ENCODE measurements at regions not wholly inside any gene's neighbourhood (a gene's known extent, or its start where the extent isn't known, plus 50 kb on each side); places are given as distances from the start of the nearest gene placed in this dataset.

DNA sequence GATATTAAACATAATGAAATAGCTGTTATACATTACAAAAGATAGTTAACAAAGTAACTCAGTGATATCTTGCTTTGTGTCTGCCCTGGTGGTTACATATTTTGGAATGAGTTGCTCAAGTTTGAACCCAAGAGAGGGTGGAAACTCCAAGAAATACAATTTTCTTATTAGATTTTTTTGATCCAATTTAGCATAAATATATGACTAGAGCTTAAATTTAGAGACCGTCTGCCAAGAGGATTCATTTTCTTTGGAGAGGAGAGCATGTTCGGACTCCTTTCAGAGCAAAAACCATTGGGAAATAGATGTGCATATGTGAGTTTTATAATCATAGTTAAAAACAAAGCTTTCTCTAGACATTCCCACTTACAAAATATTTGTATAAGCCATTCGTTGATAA is 353.4 kb downstream of the EPM2A start:
- in situ Hi-C loops (cut with MboI; ENCODE audit: low pct_unique_long_range_greater_than_20kb, low sequenced_read_pairs): no loop called here
- DNase-seq: no peak

DNA sequence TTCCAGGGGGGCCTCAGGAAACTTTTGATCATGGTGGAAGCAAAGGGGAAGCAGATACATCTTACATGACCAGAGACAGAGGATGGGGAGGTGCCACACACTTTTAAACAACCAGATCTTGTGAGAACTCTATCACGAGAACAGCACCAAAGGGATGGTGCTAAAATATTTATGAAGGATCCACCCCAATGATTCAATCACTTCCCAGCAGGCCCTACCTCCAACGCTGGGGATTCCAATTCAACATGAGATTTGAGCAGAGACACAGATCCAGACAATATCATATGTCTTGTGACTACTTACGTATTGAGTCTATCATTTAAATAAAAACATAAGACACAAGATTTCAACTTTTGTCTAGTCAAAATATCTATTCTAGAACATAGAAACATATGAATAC is 351.9 kb downstream of the EPM2A start:
- in situ Hi-C loops (cut with MboI; ENCODE audit: low pct_unique_long_range_greater_than_20kb, low sequenced_read_pairs): no loop called here
- DNase-seq: no peak

DNA sequence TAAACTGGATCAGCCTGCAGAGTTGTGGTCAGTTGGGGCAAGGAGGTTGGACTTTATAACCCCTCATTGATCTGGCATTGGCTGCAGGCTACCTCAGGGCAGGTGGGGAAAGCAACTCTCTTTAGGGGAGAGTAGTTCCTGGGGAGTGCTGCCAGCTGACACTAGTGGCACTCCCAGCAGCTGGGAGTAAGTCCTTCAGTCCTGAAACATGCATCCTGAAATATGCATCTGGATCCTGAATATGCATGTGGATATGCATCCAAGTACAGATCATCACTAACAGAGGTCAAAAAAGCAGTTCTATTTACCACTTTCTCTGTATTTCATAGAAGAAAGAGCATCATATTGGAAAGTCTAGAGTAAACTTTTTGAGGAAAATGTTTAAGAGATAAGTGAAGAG is 350.8 kb downstream of the EPM2A start:
- in situ Hi-C loops (cut with MboI; ENCODE audit: low pct_unique_long_range_greater_than_20kb, low sequenced_read_pairs): no loop called here
- no peak for DNase-seq

DNA sequence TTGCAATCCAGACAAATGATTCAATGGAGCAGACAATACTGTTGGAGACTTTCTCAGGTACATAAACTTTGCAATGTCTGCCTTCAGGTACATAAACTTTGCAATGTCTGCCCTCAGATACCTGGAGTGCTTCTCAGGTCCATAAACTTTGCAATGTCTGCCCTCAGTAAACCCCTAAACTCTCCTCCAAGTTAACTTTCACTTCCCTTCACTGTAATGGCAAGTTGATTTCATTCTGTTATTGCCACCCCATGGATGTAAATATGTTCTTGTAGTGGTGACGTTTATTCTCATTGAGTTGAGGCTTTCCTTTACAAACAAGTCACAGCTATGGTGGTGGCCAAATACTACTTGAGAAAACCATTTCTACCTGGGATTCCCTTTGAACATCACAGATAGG is 338.8 kb downstream of the EPM2A start:
- in situ Hi-C loops (cut with MboI; ENCODE audit: low pct_unique_long_range_greater_than_20kb, low sequenced_read_pairs): no loop called here
- DNase-seq: no peak

DNA sequence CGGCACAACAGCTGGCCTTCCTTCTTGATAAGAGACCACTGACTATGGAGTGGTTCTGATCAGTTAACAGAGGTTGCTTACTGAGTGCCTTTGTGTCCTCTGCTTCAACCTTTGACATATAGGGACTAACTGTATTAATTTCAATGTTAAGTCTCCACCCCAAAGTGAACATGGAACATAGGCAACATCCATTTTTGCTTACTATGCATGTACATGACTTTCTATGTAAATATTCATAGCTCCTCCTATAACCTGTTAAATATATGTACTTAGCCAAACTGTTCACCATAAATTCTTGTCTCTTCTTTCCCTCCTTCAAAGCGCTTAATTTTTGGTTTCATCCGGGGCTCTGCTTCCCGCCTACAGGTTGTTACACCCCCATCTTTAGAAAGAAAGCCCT is 334.8 kb downstream of the EPM2A start:
- no peak for DNase-seq
- in situ Hi-C loops (cut with MboI; ENCODE audit: low pct_unique_long_range_greater_than_20kb, low sequenced_read_pairs): no loop called here

DNA sequence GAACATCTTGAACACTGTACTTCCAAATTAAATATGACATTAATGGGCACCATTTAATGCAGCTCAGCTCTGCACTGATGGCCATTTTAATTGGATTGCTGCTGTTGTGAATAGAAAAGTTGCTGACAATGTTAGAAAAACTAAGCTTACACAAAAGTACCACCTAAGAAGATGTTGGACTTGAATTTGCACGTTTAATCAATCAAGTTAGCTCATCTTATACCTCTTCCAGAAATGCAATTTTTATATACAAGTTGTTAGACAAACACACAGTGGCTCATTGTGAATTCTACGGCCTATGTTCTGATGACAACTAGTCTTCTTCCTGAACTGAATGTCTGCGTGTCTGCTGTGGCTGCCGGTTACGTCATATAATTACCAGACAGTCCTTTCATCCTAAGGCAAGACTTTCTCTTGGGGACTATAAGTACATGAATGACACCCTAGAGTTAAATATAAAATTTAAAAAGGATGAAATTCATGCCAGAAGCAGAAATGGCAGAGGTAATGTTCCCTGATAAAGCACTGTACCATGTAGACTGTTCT is 330.2 kb downstream of the EPM2A start:
- in situ Hi-C loops (cut with MboI; ENCODE audit: low pct_unique_long_range_greater_than_20kb, low sequenced_read_pairs): no loop called here

DNA sequence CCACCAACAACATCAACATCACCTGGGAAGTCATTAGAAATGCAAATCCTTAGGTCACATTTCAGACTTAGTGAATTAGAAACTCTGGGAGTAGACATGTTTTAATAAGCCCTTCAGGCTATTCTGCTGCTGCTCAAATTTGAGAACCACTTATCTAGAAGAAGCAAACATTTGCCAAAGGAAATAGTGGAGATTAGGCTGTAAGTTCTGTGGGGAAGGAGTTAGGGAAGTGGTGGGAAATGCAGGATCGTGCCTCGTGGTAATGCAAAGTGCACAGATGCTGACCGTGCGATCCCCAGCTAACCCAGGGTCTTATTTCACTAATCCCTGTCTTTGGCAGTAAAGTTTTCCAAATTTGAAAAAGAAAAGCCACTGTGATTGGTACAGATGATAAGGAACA is 328.5 kb downstream of the EPM2A start:
- in situ Hi-C loops (cut with MboI; ENCODE audit: low pct_unique_long_range_greater_than_20kb, low sequenced_read_pairs): no loop called here
- no peak for DNase-seq

More for the DNA sequence above, 330.2 kb downstream of the EPM2A start:
- DNase-seq: no peak

DNA sequence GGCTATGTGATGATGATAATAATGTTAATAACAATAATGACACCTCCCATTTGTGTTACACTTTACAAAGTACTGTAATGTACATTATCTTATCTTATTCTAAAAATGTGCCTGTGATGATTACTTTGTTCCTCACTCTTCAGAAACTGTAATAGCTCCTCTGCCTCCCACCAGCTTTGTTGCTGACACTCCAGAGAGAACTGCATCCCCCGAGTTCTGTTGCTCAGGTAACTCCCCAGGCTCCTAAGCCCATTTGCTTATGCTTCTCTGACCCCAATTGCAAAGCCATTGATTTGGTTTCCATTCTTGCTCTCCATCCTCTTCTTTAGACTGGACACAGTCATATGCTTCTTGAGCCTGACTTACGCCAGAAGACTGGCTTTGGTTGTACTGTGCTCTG is 319.7 kb downstream of the EPM2A start:
- in situ Hi-C loops (cut with MboI; ENCODE audit: low pct_unique_long_range_greater_than_20kb, low sequenced_read_pairs): no loop called here
- no peak for DNase-seq

DNA sequence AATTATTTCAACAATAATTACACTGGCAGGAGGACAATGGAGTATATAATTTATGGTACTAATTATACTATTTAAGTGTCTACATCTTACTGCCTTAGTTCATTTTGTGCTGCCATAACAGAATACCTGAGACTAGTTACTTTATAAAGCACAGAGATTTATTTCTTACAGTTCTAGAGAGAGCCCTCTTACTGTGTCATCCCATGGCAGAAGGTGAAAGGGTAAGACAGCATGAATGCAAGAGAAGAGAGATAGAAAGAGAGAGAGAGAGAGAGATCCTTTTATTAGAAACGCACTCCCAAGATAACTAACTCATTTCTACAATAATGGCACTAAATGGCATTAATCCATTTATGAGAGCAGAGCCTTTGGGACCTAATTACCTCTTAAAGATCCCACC is 314.7 kb downstream of the EPM2A start:
- no peak for DNase-seq
- in situ Hi-C loops (cut with MboI; ENCODE audit: low pct_unique_long_range_greater_than_20kb, low sequenced_read_pairs): no loop called here

DNA sequence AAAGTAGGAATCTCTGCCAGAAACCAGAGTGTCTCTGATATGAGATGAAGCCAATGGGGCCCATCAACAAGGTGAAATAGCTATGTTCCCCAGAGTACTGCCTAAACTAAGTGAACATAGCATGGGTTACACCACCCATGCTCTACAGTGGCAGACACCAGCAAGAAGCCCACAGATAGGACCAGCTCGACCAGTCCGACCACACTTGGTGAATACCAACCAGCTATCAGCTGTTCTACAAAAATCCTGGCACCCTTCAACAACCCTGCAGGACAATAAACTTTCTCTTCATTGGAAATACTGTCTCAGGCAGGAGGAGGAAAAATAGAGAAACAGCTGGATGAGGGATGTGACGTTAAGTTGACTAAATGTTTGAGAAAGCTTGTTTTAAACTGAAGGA is 311.4 kb downstream of the EPM2A start:
- in situ Hi-C loops (cut with MboI; ENCODE audit: low pct_unique_long_range_greater_than_20kb, low sequenced_read_pairs): no loop called here
- DNase-seq: no peak

DNA sequence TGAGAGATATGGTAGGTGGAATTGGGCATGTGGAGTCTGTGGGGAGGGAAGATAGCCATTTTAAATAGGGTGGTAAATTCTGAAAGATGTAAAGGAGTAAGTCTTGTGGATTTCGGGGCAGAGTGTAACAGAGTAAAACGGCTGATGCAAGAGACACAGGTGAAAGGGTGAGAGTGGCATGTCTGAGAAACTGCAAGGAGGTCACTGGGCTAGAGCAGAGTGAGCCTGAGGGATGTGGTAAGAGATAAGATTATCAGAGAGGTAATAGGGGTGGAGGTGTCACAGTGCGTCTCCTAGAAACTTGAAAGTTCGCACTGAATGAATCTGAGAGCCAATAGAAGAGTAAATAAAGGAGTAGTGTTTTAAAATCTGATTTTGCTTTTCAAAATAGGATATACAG is 308.1 kb downstream of the EPM2A start:
- in situ Hi-C loops (cut with MboI; ENCODE audit: low pct_unique_long_range_greater_than_20kb, low sequenced_read_pairs): no loop called here
- DNase-seq: no peak

DNA sequence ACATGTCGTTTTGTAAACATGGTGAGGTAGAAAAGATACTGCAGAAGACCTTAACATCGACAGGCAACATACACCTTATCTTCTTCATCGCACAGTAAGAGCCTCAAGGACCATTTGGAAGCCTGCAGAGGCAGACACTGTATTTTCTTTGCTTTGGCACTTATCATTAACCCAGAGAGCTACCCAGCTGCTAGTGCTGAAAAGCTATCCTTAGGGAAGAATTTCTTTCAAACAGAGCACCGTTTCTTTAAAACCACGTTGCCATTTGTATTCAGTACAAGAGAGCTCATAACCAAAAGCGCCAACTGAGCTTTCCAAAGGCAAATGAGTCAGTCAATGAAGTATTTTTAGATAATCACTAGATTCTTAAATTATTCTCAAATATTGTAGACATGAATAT is 306.6 kb downstream of the EPM2A start:
- no peak for DNase-seq
- in situ Hi-C loops (cut with MboI; ENCODE audit: low pct_unique_long_range_greater_than_20kb, low sequenced_read_pairs): no loop called here

DNA sequence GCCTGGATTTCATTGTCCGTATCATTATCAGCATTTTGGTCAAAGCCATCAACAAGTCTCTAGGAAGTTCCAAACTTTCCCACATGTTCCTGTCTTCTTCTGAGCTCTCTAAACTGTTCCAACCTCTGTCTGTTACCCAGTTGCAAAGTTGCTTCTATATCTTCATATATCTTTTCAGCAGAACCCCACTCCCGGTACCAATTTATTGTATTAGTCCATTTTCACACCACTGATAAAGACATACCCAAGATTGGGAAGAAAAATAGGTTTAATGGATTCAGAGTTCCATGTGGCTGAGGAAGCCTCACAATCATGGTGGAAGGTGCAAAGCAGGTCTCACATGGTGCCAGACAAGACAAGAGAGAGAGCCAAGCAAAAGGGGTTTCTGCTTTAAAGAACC is 293.2 kb downstream of the EPM2A start:
- in situ Hi-C loops (cut with MboI; ENCODE audit: low pct_unique_long_range_greater_than_20kb, low sequenced_read_pairs): no loop called here

DNA sequence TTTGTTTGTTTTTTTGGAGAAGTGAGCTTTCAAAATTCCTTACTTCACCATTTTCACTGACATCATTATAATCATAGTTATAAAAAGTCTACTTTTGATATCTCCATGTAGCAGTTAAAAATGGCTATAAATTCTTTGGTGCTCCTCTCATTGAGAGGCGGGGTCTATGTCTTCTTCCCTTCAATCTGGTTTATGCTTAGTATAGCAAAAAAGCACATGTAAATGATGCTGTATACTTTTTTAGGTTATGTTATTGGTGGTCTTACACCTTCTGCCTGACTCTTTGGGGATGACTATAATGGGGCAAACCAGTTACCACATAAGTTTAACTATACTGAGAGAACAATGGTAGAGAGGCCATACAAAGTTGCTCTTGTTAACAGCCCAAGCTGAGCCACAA is 289.6 kb downstream of the EPM2A start:
- no peak for DNase-seq
- in situ Hi-C loops (cut with MboI; ENCODE audit: low pct_unique_long_range_greater_than_20kb, low sequenced_read_pairs): no loop called here

More for the DNA sequence above, 293.2 kb downstream of the EPM2A start:
- DNase-seq: no peak

DNA sequence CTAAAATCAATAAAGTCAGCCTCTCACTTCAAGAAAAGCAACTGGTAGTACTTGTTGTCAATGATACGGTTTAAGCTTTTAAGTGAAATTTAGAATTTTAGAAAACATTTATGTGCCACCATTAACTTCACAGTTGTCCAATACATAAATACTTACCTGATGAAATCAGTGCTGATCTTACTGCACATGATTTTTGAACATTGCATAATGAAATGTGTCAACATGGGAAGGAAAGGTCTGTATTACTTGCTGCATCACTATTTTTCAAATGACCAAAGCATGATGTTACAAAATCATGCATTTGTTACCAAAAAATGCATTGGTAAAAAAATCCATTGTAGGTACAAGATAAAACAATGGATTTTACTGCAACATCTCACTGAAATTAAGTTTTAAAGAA is 284.3 kb downstream of the EPM2A start:
- in situ Hi-C loops (cut with MboI; ENCODE audit: low pct_unique_long_range_greater_than_20kb, low sequenced_read_pairs): no loop called here

DNA sequence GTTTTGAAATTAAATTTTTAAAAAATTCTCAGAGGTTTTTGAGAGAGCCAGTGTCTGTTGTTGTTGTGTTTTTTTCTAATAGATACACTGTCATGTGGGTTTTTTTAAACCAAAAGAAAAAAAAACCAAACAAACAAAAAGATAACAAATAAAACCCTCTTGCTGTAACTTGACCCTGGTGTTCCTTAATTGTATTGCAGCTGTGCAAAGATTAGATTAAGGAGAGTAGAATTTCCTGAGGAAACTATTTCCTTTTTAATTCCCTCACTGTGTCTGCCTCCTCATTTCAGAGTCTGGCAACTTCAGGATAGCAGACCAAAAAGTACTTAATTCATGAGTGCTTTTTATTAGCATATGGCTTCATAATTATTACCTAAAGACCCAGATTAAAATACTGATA is 281.9 kb downstream of the EPM2A start:
- DNase-seq: no peak
- in situ Hi-C loops (cut with MboI; ENCODE audit: low pct_unique_long_range_greater_than_20kb, low sequenced_read_pairs): no loop called here

More for the DNA sequence above, 284.3 kb downstream of the EPM2A start:
- no peak for DNase-seq

DNA sequence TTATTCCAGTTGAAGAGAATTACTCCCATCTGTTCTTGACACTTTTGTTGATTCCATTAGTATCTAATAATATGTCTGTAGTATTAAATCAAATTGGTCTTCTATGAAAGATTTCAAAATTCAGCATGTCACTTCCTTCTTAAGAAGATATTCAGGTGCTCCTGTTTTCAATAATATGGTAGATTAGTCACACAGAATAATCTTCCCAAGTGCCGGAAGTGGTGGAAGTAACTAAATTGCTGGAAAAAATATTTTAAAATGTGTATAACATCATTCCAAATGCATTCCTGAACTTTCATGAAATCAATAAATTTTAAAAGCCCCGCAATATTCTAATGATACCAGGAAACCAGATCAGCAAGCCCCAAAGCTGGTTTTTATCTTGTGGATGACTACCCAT is 281.3 kb downstream of the EPM2A start:
- DNase-seq: no peak
- in situ Hi-C loops (cut with MboI; ENCODE audit: low pct_unique_long_range_greater_than_20kb, low sequenced_read_pairs): no loop called here

DNA sequence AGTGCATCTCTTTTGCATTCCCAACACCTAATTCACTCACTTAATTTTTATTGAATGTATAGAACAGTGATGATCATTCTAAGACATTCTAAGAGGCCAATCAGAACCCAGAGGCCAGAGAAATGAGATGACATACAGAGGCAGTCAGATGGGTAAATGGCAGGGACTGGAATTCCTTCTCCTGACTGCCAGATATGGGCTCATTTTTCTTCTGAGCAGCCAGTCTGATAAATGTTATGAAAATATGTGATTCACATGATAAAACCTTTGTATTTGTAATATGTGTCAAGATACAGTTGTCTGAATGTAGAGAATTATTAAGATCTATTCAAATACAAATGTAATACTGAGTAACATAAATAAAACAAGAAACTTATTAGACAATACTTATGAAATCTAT is 277.8 kb downstream of the EPM2A start:
- no peak for DNase-seq
- in situ Hi-C loops (cut with MboI; ENCODE audit: low pct_unique_long_range_greater_than_20kb, low sequenced_read_pairs): no loop called here

DNA sequence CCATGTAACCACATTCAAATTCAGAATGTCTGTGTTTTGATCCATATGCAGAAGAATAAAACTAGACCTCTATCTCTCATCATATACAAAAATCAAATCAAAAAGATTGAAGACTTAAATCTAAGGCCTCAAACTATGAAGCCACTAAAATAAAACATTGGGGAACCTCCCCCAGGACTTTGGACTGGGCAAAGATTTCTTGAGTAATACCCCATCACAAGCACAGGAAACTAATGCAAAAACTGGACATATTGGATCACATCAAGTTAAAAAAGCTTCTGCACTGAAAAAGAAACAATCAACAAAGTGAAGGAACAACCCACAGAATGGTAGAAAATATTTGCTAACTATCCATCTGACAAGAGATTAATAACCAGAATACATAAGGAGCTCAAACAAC is 266.8 kb downstream of the EPM2A start:
- in situ Hi-C loops (cut with MboI; ENCODE audit: low pct_unique_long_range_greater_than_20kb, low sequenced_read_pairs): no loop called here
- DNase-seq: peak; percentile 4

DNA sequence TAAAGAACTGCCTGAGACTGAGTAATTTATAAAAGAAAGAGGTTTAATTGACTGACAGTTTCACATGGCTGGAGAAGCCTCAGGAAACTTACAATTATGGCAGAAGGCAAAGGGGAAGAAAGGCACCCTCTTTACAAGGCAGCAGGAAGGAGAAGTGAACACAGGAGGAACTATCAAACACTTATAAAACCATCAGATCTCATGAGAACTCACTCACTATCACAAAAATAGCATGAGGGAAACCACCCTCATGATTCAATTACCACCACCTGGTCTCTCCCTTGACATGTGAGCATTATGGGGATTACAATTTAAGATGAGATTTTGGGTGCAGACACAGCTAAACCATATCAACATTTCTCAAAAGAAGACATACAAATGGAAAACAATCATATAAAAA is 266.3 kb downstream of the EPM2A start:
- in situ Hi-C loops (cut with MboI; ENCODE audit: low pct_unique_long_range_greater_than_20kb, low sequenced_read_pairs): no loop called here
- DNase-seq: peak; percentile 64

DNA sequence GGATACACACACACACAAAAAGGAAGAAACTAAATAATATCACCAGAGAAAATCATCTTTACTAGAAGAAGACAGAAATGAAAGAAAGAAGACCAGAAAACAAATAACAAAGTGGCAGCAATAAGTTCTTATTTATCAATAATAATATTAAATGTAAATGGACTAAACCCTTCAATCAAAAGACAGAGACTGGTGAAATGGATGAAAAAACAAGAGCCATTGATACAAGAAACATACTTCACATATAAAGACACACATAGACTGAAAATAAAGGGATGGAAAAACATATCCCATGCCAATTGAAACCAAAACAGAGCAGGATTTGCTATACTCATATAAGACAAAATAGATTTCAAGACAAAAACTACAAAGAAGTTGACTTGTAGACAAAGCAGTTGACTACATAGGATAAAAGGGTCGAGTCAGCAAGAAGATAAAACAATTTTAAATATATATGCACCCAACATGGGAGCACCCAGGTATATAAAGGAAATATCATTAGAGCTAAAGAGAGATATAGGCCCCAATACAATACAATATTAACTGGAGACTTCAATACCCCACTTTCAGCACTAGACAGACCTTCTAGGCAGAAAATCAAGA is 259.4 kb downstream of the EPM2A start:
- in situ Hi-C loops (cut with MboI; ENCODE audit: low pct_unique_long_range_greater_than_20kb, low sequenced_read_pairs): no loop called here
- no peak for DNase-seq

DNA sequence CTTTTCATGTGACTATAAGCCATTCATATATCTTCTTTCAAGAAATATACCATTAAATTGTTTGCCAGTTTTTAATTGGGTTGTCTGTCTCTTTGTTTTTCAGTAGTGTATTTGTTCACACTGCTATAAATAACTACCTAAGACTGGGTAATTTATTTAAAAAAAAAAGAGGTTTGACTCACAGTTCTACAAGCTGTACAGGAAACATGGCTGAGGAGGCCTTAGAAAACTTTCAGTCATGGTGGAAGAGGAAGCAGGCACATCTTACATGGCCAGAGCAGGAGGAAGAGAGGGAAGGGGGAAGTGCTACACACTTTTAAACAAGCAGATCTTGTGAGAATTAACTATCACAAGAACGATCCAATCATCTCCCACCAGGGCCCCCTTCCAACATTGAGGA is 255.3 kb downstream of the EPM2A start:
- peak; percentile 19 for DNase-seq
- in situ Hi-C loops (cut with MboI; ENCODE audit: low pct_unique_long_range_greater_than_20kb, low sequenced_read_pairs): no loop called here
